ENCODE measurements at regions not wholly inside any gene's neighbourhood (a gene's known extent, or its start where the extent isn't known, plus 50 kb on each side); places are given as distances from the start of the nearest gene placed in this dataset.
A peak's percentile ranks its signal among the peaks of the same experiment; 100 is the strongest.

DNA sequence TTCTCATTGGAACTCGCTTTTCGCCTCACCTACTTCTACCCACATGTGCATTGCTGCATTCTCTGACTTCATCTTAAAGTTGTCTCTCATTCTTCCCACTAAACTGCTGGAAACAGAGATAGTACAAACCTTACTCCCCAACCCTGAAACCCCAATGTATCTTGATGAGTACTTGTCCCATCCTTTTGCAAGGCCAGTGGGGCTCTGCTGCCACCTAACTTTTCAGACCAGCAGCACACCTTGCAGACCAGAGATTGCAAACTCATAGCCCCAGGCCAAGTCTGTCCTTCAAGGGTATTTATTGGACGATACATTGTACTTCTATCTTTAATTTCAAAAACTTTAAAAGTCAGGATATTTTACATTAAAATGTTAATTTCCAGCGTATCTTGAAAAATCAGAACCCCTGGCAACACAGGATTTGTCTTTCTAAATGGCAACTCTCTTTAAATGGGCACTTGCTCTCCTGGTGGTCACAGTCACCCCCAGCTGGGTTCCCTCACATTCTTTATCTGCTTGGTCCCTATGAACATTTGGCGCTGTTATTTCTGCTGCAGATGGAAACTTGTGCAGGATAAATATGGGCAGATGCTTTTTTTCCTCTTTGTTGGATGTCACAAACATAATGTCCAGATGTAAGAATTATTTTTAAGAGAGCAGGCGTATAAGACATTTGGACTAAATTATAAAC, 83.9 kb downstream of the SOD2 start (continued):
- TF ChIP-seq, protein P1, sequence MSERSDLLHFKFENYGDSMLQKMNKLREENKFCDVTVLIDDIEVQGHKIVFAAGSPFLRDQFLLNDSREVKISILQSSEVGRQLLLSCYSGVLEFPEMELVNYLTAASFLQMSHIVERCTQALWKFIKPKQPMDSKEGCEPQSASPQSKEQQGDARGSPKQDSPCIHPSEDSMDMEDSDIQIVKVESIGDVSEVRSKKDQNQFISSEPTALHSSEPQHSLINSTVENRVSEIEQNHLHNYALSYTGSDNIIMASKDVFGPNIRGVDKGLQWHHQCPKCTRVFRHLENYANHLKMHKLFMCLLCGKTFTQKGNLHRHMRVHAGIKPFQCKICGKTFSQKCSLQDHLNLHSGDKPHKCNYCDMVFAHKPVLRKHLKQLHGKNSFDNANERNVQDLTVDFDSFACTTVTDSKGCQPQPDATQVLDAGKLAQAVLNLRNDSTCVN (CRISPR knock-in tag; IDR thresholded peaks at IDR 0.05) = no peak
- TF ChIP-seq, protein P2, sequence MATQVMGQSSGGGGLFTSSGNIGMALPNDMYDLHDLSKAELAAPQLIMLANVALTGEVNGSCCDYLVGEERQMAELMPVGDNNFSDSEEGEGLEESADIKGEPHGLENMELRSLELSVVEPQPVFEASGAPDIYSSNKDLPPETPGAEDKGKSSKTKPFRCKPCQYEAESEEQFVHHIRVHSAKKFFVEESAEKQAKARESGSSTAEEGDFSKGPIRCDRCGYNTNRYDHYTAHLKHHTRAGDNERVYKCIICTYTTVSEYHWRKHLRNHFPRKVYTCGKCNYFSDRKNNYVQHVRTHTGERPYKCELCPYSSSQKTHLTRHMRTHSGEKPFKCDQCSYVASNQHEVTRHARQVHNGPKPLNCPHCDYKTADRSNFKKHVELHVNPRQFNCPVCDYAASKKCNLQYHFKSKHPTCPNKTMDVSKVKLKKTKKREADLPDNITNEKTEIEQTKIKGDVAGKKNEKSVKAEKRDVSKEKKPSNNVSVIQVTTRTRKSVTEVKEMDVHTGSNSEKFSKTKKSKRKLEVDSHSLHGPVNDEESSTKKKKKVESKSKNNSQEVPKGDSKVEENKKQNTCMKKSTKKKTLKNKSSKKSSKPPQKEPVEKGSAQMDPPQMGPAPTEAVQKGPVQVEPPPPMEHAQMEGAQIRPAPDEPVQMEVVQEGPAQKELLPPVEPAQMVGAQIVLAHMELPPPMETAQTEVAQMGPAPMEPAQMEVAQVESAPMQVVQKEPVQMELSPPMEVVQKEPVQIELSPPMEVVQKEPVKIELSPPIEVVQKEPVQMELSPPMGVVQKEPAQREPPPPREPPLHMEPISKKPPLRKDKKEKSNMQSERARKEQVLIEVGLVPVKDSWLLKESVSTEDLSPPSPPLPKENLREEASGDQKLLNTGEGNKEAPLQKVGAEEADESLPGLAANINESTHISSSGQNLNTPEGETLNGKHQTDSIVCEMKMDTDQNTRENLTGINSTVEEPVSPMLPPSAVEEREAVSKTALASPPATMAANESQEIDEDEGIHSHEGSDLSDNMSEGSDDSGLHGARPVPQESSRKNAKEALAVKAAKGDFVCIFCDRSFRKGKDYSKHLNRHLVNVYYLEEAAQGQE (IDR thresholded peaks at IDR 0.05; ENCODE audit: borderline replicate concordance) = peak; percentile 69; the same call in 1 of the 2 replicates
- TF ChIP-seq, protein P2 (CRISPR knock-in tag; IDR thresholded peaks at IDR 0.05; ENCODE audit: low read depth) = no peak
- TF ChIP-seq DIDO1 (tag; IDR thresholded peaks at IDR 0.05; ENCODE audit: low read depth) (no peak), NELFE (IDR thresholded peaks at IDR 0.05; ENCODE audit: insufficient read depth, insufficient read length) (no peak), PCBP1 (IDR thresholded peaks at IDR 0.05; ENCODE audit: low read depth, low read length, poor library complexity, severe bottlenecking) (no peak), CC2D1A (IDR thresholded peaks at IDR 0.05) (0 out of 2 replicates have a peak, but pooled peaks have one; percentile 15), KLF16 (IDR thresholded peaks at IDR 0.05) (0 out of 2 replicates have a peak, but pooled peaks have one; percentile 35), SMC3 (conservative IDR thresholded peaks at IDR 0.05; ENCODE audit: insufficient read depth, low read depth, low read length) (peak; percentile 77), ZNF253 (CRISPR knock-in tag; conservative IDR thresholded peaks at IDR 0.05) (no peak), MAFK (IDR thresholded peaks at IDR 0.05; ENCODE audit: low read length) (no peak)
- TF ChIP-seq, protein P3, sequence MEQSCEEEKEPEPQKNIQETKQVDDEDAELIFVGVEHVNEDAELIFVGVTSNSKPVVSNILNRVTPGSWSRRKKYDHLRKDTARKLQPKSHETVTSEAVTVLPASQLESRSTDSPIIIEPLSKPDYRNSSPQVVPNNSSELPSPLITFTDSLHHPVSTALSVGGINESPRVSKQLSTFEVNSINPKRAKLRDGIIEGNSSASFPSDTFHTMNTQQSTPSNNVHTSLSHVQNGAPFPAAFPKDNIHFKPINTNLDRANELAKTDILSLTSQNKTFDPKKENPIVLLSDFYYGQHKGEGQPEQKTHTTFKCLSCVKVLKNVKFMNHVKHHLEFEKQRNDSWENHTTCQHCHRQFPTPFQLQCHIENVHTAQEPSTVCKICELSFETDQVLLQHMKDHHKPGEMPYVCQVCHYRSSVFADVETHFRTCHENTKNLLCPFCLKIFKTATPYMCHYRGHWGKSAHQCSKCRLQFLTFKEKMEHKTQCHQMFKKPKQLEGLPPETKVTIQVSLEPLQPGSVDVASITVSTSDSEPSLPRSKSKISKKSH (CRISPR knock-in tag; IDR thresholded peaks at IDR 0.05) = no peak
- TF ChIP-seq, protein P4, sequence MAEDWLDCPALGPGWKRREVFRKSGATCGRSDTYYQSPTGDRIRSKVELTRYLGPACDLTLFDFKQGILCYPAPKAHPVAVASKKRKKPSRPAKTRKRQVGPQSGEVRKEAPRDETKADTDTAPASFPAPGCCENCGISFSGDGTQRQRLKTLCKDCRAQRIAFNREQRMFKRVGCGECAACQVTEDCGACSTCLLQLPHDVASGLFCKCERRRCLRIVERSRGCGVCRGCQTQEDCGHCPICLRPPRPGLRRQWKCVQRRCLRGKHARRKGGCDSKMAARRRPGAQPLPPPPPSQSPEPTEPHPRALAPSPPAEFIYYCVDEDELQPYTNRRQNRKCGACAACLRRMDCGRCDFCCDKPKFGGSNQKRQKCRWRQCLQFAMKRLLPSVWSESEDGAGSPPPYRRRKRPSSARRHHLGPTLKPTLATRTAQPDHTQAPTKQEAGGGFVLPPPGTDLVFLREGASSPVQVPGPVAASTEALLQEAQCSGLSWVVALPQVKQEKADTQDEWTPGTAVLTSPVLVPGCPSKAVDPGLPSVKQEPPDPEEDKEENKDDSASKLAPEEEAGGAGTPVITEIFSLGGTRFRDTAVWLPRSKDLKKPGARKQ (CRISPR knock-in tag; IDR thresholded peaks at IDR 0.05) = no peak
- TF ChIP-seq, protein P5, sequence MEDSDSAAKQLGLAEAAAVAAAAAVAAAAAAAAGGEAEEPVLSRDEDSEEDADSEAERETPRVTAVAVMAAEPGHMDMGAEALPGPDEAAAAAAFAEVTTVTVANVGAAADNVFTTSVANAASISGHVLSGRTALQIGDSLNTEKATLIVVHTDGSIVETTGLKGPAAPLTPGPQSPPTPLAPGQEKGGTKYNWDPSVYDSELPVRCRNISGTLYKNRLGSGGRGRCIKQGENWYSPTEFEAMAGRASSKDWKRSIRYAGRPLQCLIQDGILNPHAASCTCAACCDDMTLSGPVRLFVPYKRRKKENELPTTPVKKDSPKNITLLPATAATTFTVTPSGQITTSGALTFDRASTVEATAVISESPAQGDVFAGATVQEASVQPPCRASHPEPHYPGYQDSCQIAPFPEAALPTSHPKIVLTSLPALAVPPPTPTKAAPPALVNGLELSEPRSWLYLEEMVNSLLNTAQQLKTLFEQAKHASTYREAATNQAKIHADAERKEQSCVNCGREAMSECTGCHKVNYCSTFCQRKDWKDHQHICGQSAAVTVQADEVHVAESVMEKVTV (CRISPR knock-in tag; IDR thresholded peaks at IDR 0.05) = peak; percentile 40; the same call in 1 of the 2 replicates

Data from K562 (cell line).